GM18861 (cell line): ENCODE measurements at regions not wholly inside any gene's neighbourhood (a gene's known extent, or its start where the extent isn't known, plus 50 kb on each side); places are given as distances from the start of the nearest gene placed in this dataset.
"Not testable (repeated sequence)": the region's sequence is repeated elsewhere in the genome, so short reads cannot be mapped to it uniquely, and the experiment has no call there.

Experiments used
- ATAC-seq: cut with Tn5 transposase; IDR thresholded peaks from one replicate; pipeline ENCODE4 v1.9.1; 2021; ENCODE audit not compliant: unreplicated experiment

GRCh38 chr2:128413718-128414341 is 95.2 kb upstream of the HS6ST1 start:
- ATAC-seq: no peak

- no peak for ATAC-seq
Measured at GRCh38 chr2:128414351-128414750, 95.7 kb upstream of the HS6ST1 start.

- ATAC-seq: no peak
Measured at GRCh38 chr2:128414946-128415778, 96.5 kb upstream of the HS6ST1 start.

- ATAC-seq: no peak
Measured at GRCh38 chr2:128415779-128416061, 97.1 kb upstream of the HS6ST1 start.

GRCh38 chr2:128416109-128416785 is 97.6 kb upstream of the HS6ST1 start:
- no peak for ATAC-seq

GRCh38 chr2:128416806-128417205 is 98.1 kb upstream of the HS6ST1 start:
- no peak for ATAC-seq

GRCh38 chr2:128417264-128417663 is 98.6 kb upstream of the HS6ST1 start:
- not testable (repeated sequence) for ATAC-seq

- no peak for ATAC-seq
Measured at GRCh38 chr2:128420131-128420530, 101.5 kb upstream of the HS6ST1 start.

- ATAC-seq: no peak
Measured at GRCh38 chr2:128420776-128421175, 102.1 kb upstream of the HS6ST1 start.

GRCh38 chr2:128421286-128421685 is 102.6 kb upstream of the HS6ST1 start:
- no peak for ATAC-seq

- ATAC-seq: no peak
Measured at GRCh38 chr2:128421861-128422311, 103.2 kb upstream of the HS6ST1 start.

GRCh38 chr2:128422571-128422970 is 103.9 kb upstream of the HS6ST1 start:
- ATAC-seq: no peak

- no peak for ATAC-seq
Measured at GRCh38 chr2:128423788-128424165, 105.1 kb upstream of the HS6ST1 start.

- ATAC-seq: no peak
Measured at GRCh38 chr2:128424406-128425171, 105.9 kb upstream of the HS6ST1 start.

GRCh38 chr2:128425216-128425615 is 106.5 kb upstream of the HS6ST1 start:
- ATAC-seq: no peak

GRCh38 chr2:128425731-128426620 is 107.3 kb upstream of the HS6ST1 start:
- no peak for ATAC-seq

- ATAC-seq: no peak
Measured at GRCh38 chr2:128427413-128427755, 108.7 kb upstream of the HS6ST1 start.

- ATAC-seq: no peak
Measured at GRCh38 chr2:128428415-128428814, 109.7 kb upstream of the HS6ST1 start.

GRCh38 chr2:128432423-128432822 is 113.8 kb upstream of the HS6ST1 start:
- ATAC-seq: no peak

- no peak for ATAC-seq
Measured at GRCh38 chr2:128433911-128434550, 115.4 kb upstream of the HS6ST1 start.
